H1 (cell line): ENCODE measurements at regions not wholly inside any gene's neighbourhood (a gene's known extent, or its start where the extent isn't known, plus 50 kb on each side); places are given as distances from the start of the nearest gene placed in this dataset.

Source experiments
- CTCF ChIA-PET: fragments of 300-600 bp; sonication (Branson Sonifier 250); formaldehyde crosslinking; loops from one replicate; lab custom pipeline; 2021; ENCODE audit not compliant: partially characterized antibody; lab: Charles Lee
- POLR2A ChIA-PET: fragments of 300-600 bp; sonication (Branson Sonifier 250); formaldehyde crosslinking; loops from one replicate; lab custom pipeline; 2021; ENCODE audit warnings: inconsistent platforms; ENCODE audit not compliant: partially characterized antibody; lab: Charles Lee
- DNase-seq, 2 experiments: peaks; one replicate each; pipeline versions ENCODE4 v3.0.0 to v3.0.0-alpha.2; 2010 to 2022; ENCODE audit warnings: low spot score in 2 of 2, low read depth in 1 of 2, mixed read lengths in 1 of 2
- FAIRE-seq: peaks from 2 replicates; lab custom pipeline; 2011; peaks lifted over from hg19 to GRCh38; lab: Jason Lieb, UNC
- H2AFZ ChIP-seq: 2 replicates; pipeline ENCODE4 v1.8.1; 2012; ENCODE audit warnings: low read length, inconsistent platforms
- H2AK5ac ChIP-seq: 2 replicates; pipeline ENCODE4 v1.6.1; 2013; ENCODE audit warnings: low read depth, low read length
- H2BK120ac ChIP-seq: replicated peaks from 2 replicates; pipeline ENCODE3; 2013; ENCODE audit warnings: low read depth, low read length, inconsistent platforms
- H2BK12ac ChIP-seq: 2 replicates; pipeline ENCODE4 v1.6.1; 2013; ENCODE audit warnings: low read depth, low read length
- H2BK15ac ChIP-seq: 2 replicates; pipeline ENCODE4 v1.6.1; 2013; ENCODE audit warnings: low read length
- H2BK20ac ChIP-seq: 2 replicates; pipeline ENCODE4 v1.6.1; 2013; ENCODE audit warnings: low read length
- H2BK5ac ChIP-seq: 2 replicates; pipeline ENCODE4 v1.6.1; 2013; ENCODE audit warnings: low read depth, low read length
- H3K14ac ChIP-seq: 2 replicates; pipeline ENCODE4 v1.6.1; 2013; ENCODE audit warnings: inconsistent platforms; ENCODE audit not compliant: insufficient read length
- H3K18ac ChIP-seq: 2 replicates; pipeline ENCODE4 v1.6.1; 2013; ENCODE audit warnings: low read length; ENCODE audit errors: extremely low read depth
- H3K23ac ChIP-seq: 2 replicates; pipeline ENCODE4 v1.6.1; 2013; ENCODE audit warnings: inconsistent platforms; ENCODE audit not compliant: insufficient read length
- H3K23me2 ChIP-seq: 2 replicates; pipeline ENCODE4 v1.6.1; 2013; ENCODE audit warnings: low read depth, low read length
- H3K27ac ChIP-seq: 2 replicates; pipeline ENCODE4 v1.6.1; 2011; ENCODE audit warnings: low read depth, low read length, inconsistent platforms
- H3K27me3 ChIP-seq, 4 experiments: replicated peaks in 1 of 4; 1 replicate in 1 of 4; 2 replicates in 3 of 4; pipeline versions ENCODE4 v1.6.1 to v1.8.1; 2011 to 2013; ENCODE audit warnings: low read length in 3 of 4, mild to moderate bottlenecking in 3 of 4, inconsistent platforms in 2 of 4, mixed read lengths in 2 of 4, moderate library complexity in 1 of 4; ENCODE audit not compliant: control insufficient read depth in 3 of 4, insufficient read depth in 3 of 4; ENCODE audit errors: extremely low read depth in 1 of 4
- H3K36me3 ChIP-seq, 4 experiments: 2 replicates each; pipeline versions ENCODE4 v1.6.1 to v1.8.1; 2011 to 2013; ENCODE audit warnings: mild to moderate bottlenecking in 4 of 4, low read length in 3 of 4, moderate library complexity in 2 of 4, control low read depth in 1 of 4, inconsistent platforms in 1 of 4; ENCODE audit not compliant: insufficient read depth in 4 of 4, control insufficient read depth in 2 of 4
- H3K4ac ChIP-seq: replicated peaks from 2 replicates; pipeline ENCODE3; 2013; ENCODE audit warnings: low read length, low read depth, mixed read lengths, inconsistent platforms; ENCODE audit not compliant: insufficient read length
- H3K4me1 ChIP-seq, 4 experiments: replicated peaks in 1 of 4; 1 replicate in 1 of 4; 2 replicates in 3 of 4; pipeline versions ENCODE4 v1.6.1 to v1.8.1; 2011 to 2013; ENCODE audit warnings: low read length in 3 of 4, inconsistent platforms in 2 of 4, mixed read lengths in 1 of 4; ENCODE audit not compliant: insufficient read depth in 4 of 4, control insufficient read depth in 3 of 4
- H3K4me2 ChIP-seq, 2 experiments: 2 replicates each; pipeline versions ENCODE4 v1.6.1 to v1.8.1; 2011 to 2013; ENCODE audit warnings: low read depth in 2 of 2, low read length in 2 of 2, control low read depth in 1 of 2, inconsistent platforms in 1 of 2, mild to moderate bottlenecking in 1 of 2; ENCODE audit not compliant: insufficient read depth in 1 of 2
- H3K4me3 ChIP-seq, 4 experiments: fragments of 200-600, 300-600 bp in 1 of 4; sonication (generic), shearing (Covaris generic), sonication (Bioruptor Twin) in 1 of 4; 2 replicates each; pipeline versions ENCODE4 v1.5.1 to v1.8.1; 2011 to 2016; ENCODE audit warnings: low read length in 4 of 4, low read depth in 3 of 4, control low read depth in 2 of 4, inconsistent platforms in 2 of 4, mild to moderate bottlenecking in 2 of 4, mixed read lengths in 1 of 4, moderate library complexity in 1 of 4; ENCODE audit not compliant: insufficient read depth in 2 of 4; ENCODE audit errors: extremely low read depth in 1 of 4
- H3K56ac ChIP-seq: replicated peaks from 2 replicates; pipeline ENCODE3; 2013; ENCODE audit warnings: low read depth, mild to moderate bottlenecking, mixed read lengths, low read length, inconsistent platforms; ENCODE audit not compliant: insufficient read length
- H3K79me1 ChIP-seq: 2 replicates; pipeline ENCODE4 v1.6.1; 2013; ENCODE audit warnings: low read depth, low read length, control low read depth
- H3K79me2 ChIP-seq, 2 experiments: 2 replicates each; pipeline versions ENCODE4 v1.6.1 to v1.8.1; 2012 to 2013; ENCODE audit warnings: low read length in 2 of 2, mild to moderate bottlenecking in 2 of 2, inconsistent platforms in 1 of 2; ENCODE audit not compliant: insufficient read depth in 2 of 2, control insufficient read depth in 1 of 2
- H3K9ac ChIP-seq, 4 experiments: replicated peaks in 1 of 4; 1 replicate in 1 of 4; 2 replicates in 3 of 4; pipeline versions ENCODE4 v1.6.1 to v1.8.1; 2011 to 2013; ENCODE audit warnings: low read depth in 3 of 4, low read length in 3 of 4, control low read depth in 2 of 4, mild to moderate bottlenecking in 2 of 4, moderate library complexity in 2 of 4, inconsistent platforms in 1 of 4; ENCODE audit errors: extremely low read depth in 1 of 4
- H3K9me3 ChIP-seq, 2 experiments: 2 replicates each; pipeline versions ENCODE4 v1.6.1 to v1.8.1; 2012 to 2013; ENCODE audit warnings: mild to moderate bottlenecking in 2 of 2, moderate library complexity in 2 of 2, control low read depth in 1 of 2, inconsistent platforms in 1 of 2, low read depth in 1 of 2, low read length in 1 of 2, mixed read lengths in 1 of 2; ENCODE audit not compliant: insufficient read depth in 2 of 2
- H4K20me1 ChIP-seq, 2 experiments: replicated peaks in 1 of 2; 2 replicates each; pipeline versions ENCODE3 to v1.8.1; 2011 to 2013; ENCODE audit warnings: inconsistent platforms in 2 of 2, low read length in 2 of 2, mild to moderate bottlenecking in 1 of 2; ENCODE audit not compliant: insufficient read depth in 2 of 2, control insufficient read depth in 1 of 2
- H4K5ac ChIP-seq: 2 replicates; pipeline ENCODE4 v1.6.1; 2013; ENCODE audit warnings: low read length, low read depth, mixed read lengths, inconsistent platforms; ENCODE audit not compliant: insufficient read length
- H4K8ac ChIP-seq: 2 replicates; pipeline ENCODE4 v1.8.0; 2013; ENCODE audit warnings: mild to moderate bottlenecking, moderate library complexity, low read length, inconsistent platforms; ENCODE audit not compliant: insufficient read depth; ENCODE audit errors: extremely low read depth
- H4K91ac ChIP-seq: replicated peaks from 2 replicates; pipeline ENCODE3; 2013; ENCODE audit warnings: low read length, mixed read lengths, inconsistent platforms; ENCODE audit not compliant: insufficient read length
- POLR2AphosphoS5 ChIP-seq: IDR thresholded peaks from 2 replicates; pipeline ENCODE4 v1.6.1; 2011; ENCODE audit warnings: low read depth, low read length
- SP1 ChIP-seq: IDR thresholded peaks from 2 replicates; pipeline ENCODE4 v1.6.1; 2011; ENCODE audit warnings: low read depth, low read length
- WGBS, 2 experiments: shearing (Covaris generic) in 1 of 2; methylation state at CpG; one replicate each; pipeline versions ENCODE4 v1.1.6 to v1.1.7; 2013 to 2015; ENCODE audit warnings: low lambda C conversion rate in 2 of 2, mixed read lengths in 2 of 2, inconsistent platforms in 1 of 2, low coverage in 1 of 2, missing lambda C conversion rate in 1 of 2; ENCODE audit not compliant: insufficient replicate concordance in 2 of 2, insufficient coverage in 1 of 2, insufficient read length in 1 of 2; ENCODE audit errors: extremely low coverage in 1 of 2, missing lambda C conversion rate in 1 of 2; 5-methylcytosine and 5-hydroxymethylcytosine counted together

DNA sequence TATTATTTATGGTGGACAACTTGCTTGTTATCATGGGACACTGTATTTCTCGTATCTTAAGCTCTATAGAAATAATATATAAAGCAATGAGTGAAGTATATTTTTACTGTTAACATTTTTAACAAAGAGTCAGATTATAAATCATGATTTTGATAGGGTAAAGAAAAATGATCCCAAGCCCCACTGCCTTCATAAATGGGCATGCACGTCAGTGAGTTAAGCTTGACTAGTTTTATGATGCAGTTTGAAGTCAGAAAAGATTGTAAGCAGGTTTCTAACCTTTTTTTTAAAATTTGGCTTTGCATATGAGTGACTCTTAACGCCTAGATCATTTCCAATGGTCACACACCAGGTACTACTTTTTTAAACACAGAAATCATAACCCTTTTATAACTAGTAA, 152.8 kb downstream of the GNAT3 start:
- Histone ChIP-seq H2BK15ac (no peak overlapping the region), H2BK120ac (no peak overlapping the region), H2AFZ (no peak overlapping the region), H3K79me2 (no peaks in the 10 kb centered on the region), H3K36me3 (no peaks in the 10 kb centered on the region), H3K79me1 (no peaks in the 10 kb centered on the region), H3K18ac (no peak overlapping the region), H3K4ac (no peak overlapping the region), H3K4me1 (no peaks in the 10 kb centered on the region), H2BK5ac (no peak overlapping the region), H3K14ac (no peak overlapping the region), H4K5ac (no peak overlapping the region), H3K27me3 (no peaks in the 10 kb centered on the region), H3K27ac (no peak overlapping the region), H3K56ac (no peak overlapping the region), H4K20me1 (no peaks in the 10 kb centered on the region), H3K23me2 (no peaks in the 10 kb centered on the region), H4K91ac (no peak overlapping the region), H2BK12ac (no peak overlapping the region), H3K4me2 (no peak overlapping the region), H3K23ac (no peak overlapping the region), H3K4me3 (no peak overlapping the region), H2AK5ac (no peak overlapping the region), H3K9me3 (no peaks in the 10 kb centered on the region), H4K8ac (no peak overlapping the region), H3K9ac (no peak overlapping the region), H2BK20ac (no peak overlapping the region)
- WGBS, 2 experiments, result 90% methylated on average over 3 of the region's 3 CpGs; no CpG with 5 or more reads in 1 of the 2 experiments
- POLR2A ChIA-PET, result no interaction called here
- FAIRE-seq (no peak), DNase-seq (no peak)
- CTCF ChIA-PET, result no interaction called here
- no peak for TF ChIP-seq POLR2AphosphoS5
- TF ChIP-seq SP1, result no peak
